IMR-90 (cell line): ENCODE measurements at regions not wholly inside any gene's neighbourhood (a gene's known extent, or its start where the extent isn't known, plus 50 kb on each side); places are given as distances from the start of the nearest gene placed in this dataset.

Source experiments
- ATAC-seq: fragments of 200-7000 bp; cut with Tn5 transposase; 2 replicates; pipeline ENCODE4 v1.9.1; 2020; ENCODE audit warnings: low read depth, mild to moderate bottlenecking, moderate library complexity
- BruUV-seq: library from RNA; stranded (reverse); fragments of 400-500 nt; replicated peaks from 2 replicates; lab custom pipeline; 2021; lab: Mats Ljungman, UMichigan
- CTCF ChIA-PET: fragments of 300-600 bp; formaldehyde crosslinking; extraction: SDS; loops from one replicate; lab custom pipeline; 2021; ENCODE audit warnings: antibody characterized with exemption; lab: Yijun Ruan, JAX
- POLR2A ChIA-PET: fragments of 300-600 bp; sonication (Branson Sonifier 250); formaldehyde crosslinking; loops from one replicate; lab custom pipeline; 2022; ENCODE audit warnings: antibody characterized with exemption; ENCODE audit not compliant: unreplicated experiment; lab: Charles Lee
- DNase-seq: peaks from one replicate; pipeline ENCODE4 v3.0.0; 2013
- H2AFZ ChIP-seq: replicated peaks from 2 replicates; pipeline ENCODE3; 2013; ENCODE audit warnings: low read length, mild to moderate bottlenecking; ENCODE audit not compliant: poor library complexity
- H2AK5ac ChIP-seq: 2 replicates; pipeline ENCODE4 v1.6.1; 2013; ENCODE audit warnings: low read depth, low read length, inconsistent platforms
- H2AK9ac ChIP-seq: replicated peaks from 2 replicates; pipeline ENCODE3; 2013; ENCODE audit warnings: mild to moderate bottlenecking, low read depth, low read length, moderate library complexity; ENCODE audit not compliant: poor library complexity
- H2BK120ac ChIP-seq: 2 replicates; pipeline ENCODE4 v1.6.1; 2013; ENCODE audit warnings: low read depth, low read length, inconsistent platforms
- H2BK15ac ChIP-seq: 3 replicates; pipeline ENCODE4 v1.6.1; 2013; ENCODE audit warnings: low read depth, low read length, inconsistent platforms
- H2BK20ac ChIP-seq: 2 replicates; pipeline ENCODE4 v1.6.1; 2013; ENCODE audit warnings: low read depth, mild to moderate bottlenecking, inconsistent platforms, low read length, moderate library complexity
- H2BK5ac ChIP-seq: 2 replicates; pipeline ENCODE4 v1.6.1; 2013; ENCODE audit warnings: mild to moderate bottlenecking, low read depth, low read length, inconsistent platforms; ENCODE audit not compliant: poor library complexity, severe bottlenecking
- H3K14ac ChIP-seq: replicated peaks from 2 replicates; pipeline ENCODE4 v1.6.1; 2013; ENCODE audit warnings: low read depth, low read length, inconsistent platforms
- H3K18ac ChIP-seq: 2 replicates; pipeline ENCODE4 v1.6.1; 2013; ENCODE audit warnings: low read depth, low read length, control low read depth
- H3K23ac ChIP-seq: 2 replicates; pipeline ENCODE4 v1.6.1; 2013; ENCODE audit warnings: low read depth, low read length, inconsistent platforms
- H3K27ac ChIP-seq: 2 replicates; pipeline ENCODE4 v1.5.1; 2013; ENCODE audit warnings: mild to moderate bottlenecking, control low read depth, low read length; ENCODE audit not compliant: insufficient read depth
- H3K27me3 ChIP-seq: 2 replicates; pipeline ENCODE4 v1.6.1; 2013; ENCODE audit warnings: low read length; ENCODE audit not compliant: control insufficient read depth, insufficient read depth
- H3K36me3 ChIP-seq: 2 replicates; pipeline ENCODE4 v1.6.1; 2013; ENCODE audit warnings: low read length, mixed read lengths; ENCODE audit not compliant: control insufficient read depth, insufficient read depth
- H3K4ac ChIP-seq: 2 replicates; pipeline ENCODE4 v1.6.1; 2013; ENCODE audit warnings: low read depth, low read length, inconsistent platforms
- H3K4me1 ChIP-seq: 2 replicates; pipeline ENCODE4 v1.6.1; 2013; ENCODE audit warnings: low read length, mixed read lengths; ENCODE audit not compliant: control insufficient read depth, insufficient read depth
- H3K4me2 ChIP-seq: 2 replicates; pipeline ENCODE4 v1.6.1; 2013; ENCODE audit warnings: low read depth, mild to moderate bottlenecking, control low read depth, low read length, moderate library complexity
- H3K4me3 ChIP-seq: 2 replicates; pipeline ENCODE4 v1.5.1; 2013; ENCODE audit warnings: low read depth, mild to moderate bottlenecking, control low read depth, low read length, moderate library complexity; ENCODE audit not compliant: insufficient read depth
- H3K56ac ChIP-seq: 2 replicates; pipeline ENCODE4 v1.6.1; 2013; ENCODE audit warnings: low read length, inconsistent platforms; ENCODE audit not compliant: insufficient read depth; ENCODE audit errors: extremely low read depth
- H3K79me1 ChIP-seq, 2 experiments: 2 replicates each; pipeline ENCODE4 v1.6.1; 2013; ENCODE audit warnings: low read length in 2 of 2, inconsistent platforms in 1 of 2, low read depth in 1 of 2
- H3K9ac ChIP-seq: 2 replicates; pipeline ENCODE4 v1.6.1; 2013; ENCODE audit warnings: low read depth, low read length, control low read depth
- H3K9me1 ChIP-seq: 2 replicates; pipeline ENCODE4 v1.6.1; 2013; ENCODE audit warnings: low read length, inconsistent platforms; ENCODE audit not compliant: insufficient read depth
- H3K9me3 ChIP-seq: 2 replicates; pipeline ENCODE4 v1.6.1; 2013; ENCODE audit warnings: low read length; ENCODE audit not compliant: control insufficient read depth, insufficient read depth
- H4K20me1 ChIP-seq: 2 replicates; pipeline ENCODE4 v1.6.1; 2013; ENCODE audit warnings: low read length, inconsistent platforms; ENCODE audit not compliant: insufficient read depth
- H4K5ac ChIP-seq: 2 replicates; pipeline ENCODE4 v1.6.1; 2013; ENCODE audit warnings: mild to moderate bottlenecking, low read depth, low read length, control low read depth
- H4K8ac ChIP-seq, 2 experiments: 2 replicates each; pipeline ENCODE4 v1.6.1; 2013; ENCODE audit warnings: low read depth in 2 of 2, low read length in 2 of 2, control low read depth in 1 of 2, inconsistent platforms in 1 of 2
- H4K91ac ChIP-seq: 2 replicates; pipeline ENCODE4 v1.6.1; 2013; ENCODE audit warnings: low read depth, low read length, inconsistent platforms; ENCODE audit not compliant: insufficient read depth
- CHD1 ChIP-seq: IDR thresholded peaks from 2 replicates; pipeline ENCODE4 v1.6.1; 2012; ENCODE audit warnings: low read depth, low read length, improper control_type of control experiment
- CTCF ChIP-seq: conservative IDR thresholded peaks from 2 replicates; pipeline ENCODE4 v1.5.1; 2012; ENCODE audit warnings: mild to moderate bottlenecking, low read depth, low read length, improper control_type of control experiment
- FOS ChIP-seq: fragments of 150-350 bp; IDR thresholded peaks from 2 replicates; pipeline ENCODE4 v1.6.1; 2016; ENCODE audit warnings: low read depth, low read length
- RAD21 ChIP-seq: IDR thresholded peaks from 2 replicates; pipeline ENCODE4 v1.6.1; 2012; ENCODE audit warnings: low read length, improper control_type of control experiment
- whole genome bisulfite sequencing, 2 experiments: methylation state at CpG; one replicate each; pipeline versions ENCODE4 v1.1.5 to v1.1.7; 2013; ENCODE audit warnings: missing lambda C conversion rate in 2 of 2; ENCODE audit not compliant: insufficient read length in 1 of 2; ENCODE audit errors: extremely low coverage in 2 of 2; 5-methylcytosine and 5-hydroxymethylcytosine counted together
- dilution Hi-C: fragments of 300-500 bp; cut with HindIII; formaldehyde crosslinking; loops from one replicate; pipeline ENCODE4 v1.14.3; 2018; ENCODE audit warnings: low sequenced_read_pairs; ENCODE audit not compliant: unreplicated experiment
- in situ Hi-C: fragments of 300-500 bp; cut with MboI; formaldehyde crosslinking; loops from 3 replicates; pipeline ENCODE4 v1.14.3; 2019; ENCODE audit warnings: low sequenced_read_pairs, inconsistent platforms, mixed read lengths
- intact Hi-C: fragments of 100-400 bp; cut with micrococcal nuclease; formaldehyde crosslinking; loops from 2 replicates; pipeline ENCODE4 v1.10.0; 2022

- dilution Hi-C loops (no loop called here), intact Hi-C loops (no loop called here), in situ Hi-C loops (loop anchor here (25.0 kb wide), 1 partner anchor 267 kb away; no protein-coding TSS in a partner anchor)
- no peaks in the 10 kb centered on the region for H3K9me1 ChIP-seq
- no peak overlapping the region for H4K91ac ChIP-seq
- H2BK20ac ChIP-seq: no peak overlapping the region
- H3K27me3 ChIP-seq: peaks cover 9% of the 10 kb centered on the region; the same call in 1 of the 2 replicates
- no peak overlapping the region for H3K18ac ChIP-seq
- H3K27ac ChIP-seq: no peak overlapping the region
- H2AFZ ChIP-seq: no peak overlapping the region
- H2BK120ac ChIP-seq: no peak overlapping the region
- no peaks in the 10 kb centered on the region for H3K36me3 ChIP-seq
- no peak overlapping the region for H3K23ac ChIP-seq
- H3K9ac ChIP-seq: no peak overlapping the region
- peak; percentile 37 for DNase-seq
- no peak overlapping the region for H3K4me2 ChIP-seq
- no peak overlapping the region; the same call in 1 of the 2 replicates for H2AK5ac ChIP-seq
- H3K79me1 ChIP-seq: no peaks in the 10 kb centered on the region
- no peak overlapping the region for H3K56ac ChIP-seq
- no peak for TF ChIP-seq FOS
- no peak for TF ChIP-seq CTCF
- no peak for TF ChIP-seq RAD21
- no peak for TF ChIP-seq CHD1
- WGBS, 2 experiments: 45% methylated on average over 2 of the region's 5 CpGs; no CpG with 5 or more reads in 1 of the 2 experiments
- ChIA-PET CTCF (no interaction called here), POLR2A (no interaction called here)
- BruUV-seq: no TSS peak
- no peak overlapping the region for H2AK9ac ChIP-seq
- no peak overlapping the region for H3K4me3 ChIP-seq
- no peak overlapping the region for H4K8ac ChIP-seq
- H2BK15ac ChIP-seq: no peak overlapping the region
- H3K14ac ChIP-seq: 0 out of 2 replicates have a peak overlapping the region, but pooled peaks have one; percentile 8
- no peaks in the 10 kb centered on the region for H4K20me1 ChIP-seq
- H3K4ac ChIP-seq: no peak overlapping the region
- ATAC-seq: no peak
- H3K4me1 ChIP-seq: no peaks in the 10 kb centered on the region
- H2BK5ac ChIP-seq: no peak overlapping the region
- no peaks in the 10 kb centered on the region for H3K9me3 ChIP-seq
- no peak overlapping the region for H4K5ac ChIP-seq
Observed at GRCh38 chr7:76129366-76129765, 72.3 kb upstream of the SRRM3 start.
